ENCODE measurements at regions not wholly inside any gene's neighbourhood (a gene's known extent, or its start where the extent isn't known, plus 50 kb on each side); places are given as distances from the start of the nearest gene placed in this dataset.

DNA sequence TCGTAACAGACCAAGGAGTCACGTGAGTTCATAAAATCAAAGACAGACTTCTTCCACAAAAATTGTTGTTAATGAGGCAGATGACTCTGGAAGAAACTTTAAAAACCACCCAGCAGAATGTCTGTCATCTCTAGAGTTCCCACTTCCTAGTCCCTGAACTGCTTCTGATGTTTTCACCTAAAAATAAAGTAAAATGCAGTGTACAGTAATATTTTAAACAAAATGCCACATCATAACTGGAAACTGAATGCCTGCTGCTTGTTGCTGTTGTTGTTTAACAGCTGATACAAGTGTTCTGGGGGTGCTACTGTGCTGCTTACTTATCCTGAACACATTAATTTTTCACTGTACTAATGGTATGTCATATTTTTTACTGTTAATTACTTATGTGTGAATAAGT is 577.2 kb downstream of the MTRR start:
- DNase-seq (ENCODE audit: low read depth), result no peak
- TF ChIP-seq, protein P1, sequence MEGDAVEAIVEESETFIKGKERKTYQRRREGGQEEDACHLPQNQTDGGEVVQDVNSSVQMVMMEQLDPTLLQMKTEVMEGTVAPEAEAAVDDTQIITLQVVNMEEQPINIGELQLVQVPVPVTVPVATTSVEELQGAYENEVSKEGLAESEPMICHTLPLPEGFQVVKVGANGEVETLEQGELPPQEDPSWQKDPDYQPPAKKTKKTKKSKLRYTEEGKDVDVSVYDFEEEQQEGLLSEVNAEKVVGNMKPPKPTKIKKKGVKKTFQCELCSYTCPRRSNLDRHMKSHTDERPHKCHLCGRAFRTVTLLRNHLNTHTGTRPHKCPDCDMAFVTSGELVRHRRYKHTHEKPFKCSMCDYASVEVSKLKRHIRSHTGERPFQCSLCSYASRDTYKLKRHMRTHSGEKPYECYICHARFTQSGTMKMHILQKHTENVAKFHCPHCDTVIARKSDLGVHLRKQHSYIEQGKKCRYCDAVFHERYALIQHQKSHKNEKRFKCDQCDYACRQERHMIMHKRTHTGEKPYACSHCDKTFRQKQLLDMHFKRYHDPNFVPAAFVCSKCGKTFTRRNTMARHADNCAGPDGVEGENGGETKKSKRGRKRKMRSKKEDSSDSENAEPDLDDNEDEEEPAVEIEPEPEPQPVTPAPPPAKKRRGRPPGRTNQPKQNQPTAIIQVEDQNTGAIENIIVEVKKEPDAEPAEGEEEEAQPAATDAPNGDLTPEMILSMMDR (conservative IDR thresholded peaks at IDR 0.05; ENCODE audit: control insufficient read depth, insufficient read depth, low read depth, low read length), result no peak
- no peak overlapping the region for H3K4me3 ChIP-seq (ENCODE audit: control insufficient read depth, low read depth, low read length)

DNA sequence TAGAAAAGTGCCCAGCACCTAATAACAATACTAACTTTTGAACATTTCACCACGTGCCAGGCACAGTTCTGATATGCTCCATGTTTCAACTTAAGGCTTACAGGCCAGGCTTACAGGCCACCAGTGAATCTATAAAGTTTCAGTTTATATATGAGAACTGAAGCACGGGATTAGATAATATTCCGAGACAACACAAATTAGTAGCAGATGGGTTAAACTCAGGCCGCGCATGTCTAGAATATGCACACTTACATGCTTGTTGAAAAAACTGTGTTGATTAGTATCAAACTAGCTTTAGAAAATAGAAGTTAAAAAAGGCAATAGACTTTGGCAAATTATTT is 587.9 kb downstream of the MTRR start:
- TF ChIP-seq, protein P1 (conservative IDR thresholded peaks at IDR 0.05; ENCODE audit: control insufficient read depth, insufficient read depth, low read depth, low read length), result no peak
- DNase-seq (ENCODE audit: low read depth), result no peak
- H3K4me3 ChIP-seq (ENCODE audit: control insufficient read depth, low read depth, low read length), result no peak overlapping the region

- H3K4me3 ChIP-seq (ENCODE audit: control insufficient read depth, low read depth, low read length), result peak overlapping the region; percentile 55
Measured at GRCh38 chr5:8457187-8458037, 588.5 kb downstream of the MTRR start.

GRCh38 chr5:8458038-8458383 is 589.1 kb downstream of the MTRR start:
- DNase-seq (ENCODE audit: low read depth), result peak; percentile 36
- H3K4me3 ChIP-seq (ENCODE audit: control insufficient read depth, low read depth, low read length), result peak overlapping the region; percentile 55
- TF ChIP-seq, protein P1 (conservative IDR thresholded peaks at IDR 0.05; ENCODE audit: control insufficient read depth, insufficient read depth, low read depth, low read length), result no peak

More at GRCh38 chr5:8457187-8458037, 588.5 kb downstream of the MTRR start:
- TF ChIP-seq, protein P1 (conservative IDR thresholded peaks at IDR 0.05; ENCODE audit: control insufficient read depth, insufficient read depth, low read depth, low read length), result no peak
- peak; percentile 94 for DNase-seq (ENCODE audit: low read depth)

GRCh38 chr5:8461543-8461942 is 592.6 kb downstream of the MTRR start:
- H3K4me3 ChIP-seq (ENCODE audit: control insufficient read depth, low read depth, low read length), result no peak overlapping the region
- no peak for DNase-seq (ENCODE audit: low read depth)
- TF ChIP-seq, protein P1 (conservative IDR thresholded peaks at IDR 0.05; ENCODE audit: control insufficient read depth, insufficient read depth, low read depth, low read length), result no peak

GRCh38 chr5:8462565-8462964 is 593.6 kb downstream of the MTRR start:
- no peak overlapping the region for H3K4me3 ChIP-seq (ENCODE audit: control insufficient read depth, low read depth, low read length)
- TF ChIP-seq, protein P1 (conservative IDR thresholded peaks at IDR 0.05; ENCODE audit: control insufficient read depth, insufficient read depth, low read depth, low read length), result no peak
- no peak for DNase-seq (ENCODE audit: low read depth)

Data from fibroblast of mammary gland (primary cell).